ENCODE measurements at regions not wholly inside any gene's neighbourhood (a gene's known extent, or its start where the extent isn't known, plus 50 kb on each side); places are given as distances from the start of the nearest gene placed in this dataset.

DNA sequence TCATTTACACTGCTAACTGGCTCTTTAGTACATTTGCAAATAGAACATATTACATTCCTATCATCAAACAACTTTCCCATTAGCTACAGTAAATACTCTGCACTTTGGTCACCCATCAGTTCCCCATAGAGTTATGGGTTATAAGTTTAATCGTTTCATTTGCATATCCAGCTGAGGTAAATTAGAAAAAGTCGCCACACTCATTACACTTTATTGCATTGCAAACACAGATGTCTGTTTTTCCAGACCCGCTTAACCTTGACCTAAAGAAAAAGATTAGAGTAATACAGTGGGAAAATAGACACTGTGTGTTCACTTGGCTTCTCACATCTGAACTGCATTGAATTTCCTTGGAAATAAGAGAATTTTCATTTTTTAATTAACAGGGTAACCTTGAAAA, 213.1 kb upstream of the PSMD7 start:
- TF ChIP-seq, protein P1, sequence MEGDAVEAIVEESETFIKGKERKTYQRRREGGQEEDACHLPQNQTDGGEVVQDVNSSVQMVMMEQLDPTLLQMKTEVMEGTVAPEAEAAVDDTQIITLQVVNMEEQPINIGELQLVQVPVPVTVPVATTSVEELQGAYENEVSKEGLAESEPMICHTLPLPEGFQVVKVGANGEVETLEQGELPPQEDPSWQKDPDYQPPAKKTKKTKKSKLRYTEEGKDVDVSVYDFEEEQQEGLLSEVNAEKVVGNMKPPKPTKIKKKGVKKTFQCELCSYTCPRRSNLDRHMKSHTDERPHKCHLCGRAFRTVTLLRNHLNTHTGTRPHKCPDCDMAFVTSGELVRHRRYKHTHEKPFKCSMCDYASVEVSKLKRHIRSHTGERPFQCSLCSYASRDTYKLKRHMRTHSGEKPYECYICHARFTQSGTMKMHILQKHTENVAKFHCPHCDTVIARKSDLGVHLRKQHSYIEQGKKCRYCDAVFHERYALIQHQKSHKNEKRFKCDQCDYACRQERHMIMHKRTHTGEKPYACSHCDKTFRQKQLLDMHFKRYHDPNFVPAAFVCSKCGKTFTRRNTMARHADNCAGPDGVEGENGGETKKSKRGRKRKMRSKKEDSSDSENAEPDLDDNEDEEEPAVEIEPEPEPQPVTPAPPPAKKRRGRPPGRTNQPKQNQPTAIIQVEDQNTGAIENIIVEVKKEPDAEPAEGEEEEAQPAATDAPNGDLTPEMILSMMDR (IDR thresholded peaks at IDR 0.05; ENCODE audit: low read depth, low read length, poor library complexity, severe bottlenecking): no peak
- TF ChIP-seq EZH2phosphoT487 (IDR thresholded peaks at IDR 0.05; ENCODE audit: borderline replicate concordance, low read length): no peak

Data from DOHH2 (cell line).